CD14-positive monocyte (primary cell): ENCODE measurements at regions not wholly inside any gene's neighbourhood (a gene's known extent, or its start where the extent isn't known, plus 50 kb on each side); places are given as distances from the start of the nearest gene placed in this dataset.

ENCODE experiments used
- DNase-seq, 3 donors: peaks; one replicate each; pipeline ENCODE4 v3.0.0-alpha.2; 2011 to 2022
- H2AFZ ChIP-seq: 2 replicates; pipeline ENCODE4 v1.6.0; 2012; ENCODE audit warnings: mild to moderate bottlenecking, low read depth, low read length, inconsistent platforms; ENCODE audit not compliant: insufficient read depth, poor library complexity, severe bottlenecking
- H3K27ac ChIP-seq, 2 donors: 1 replicate in 1 of 2; 2 replicates in 1 of 2; pipeline ENCODE4 v1.5.1; 2012 to 2013; ENCODE audit warnings: low read length in 2 of 2, control low read depth in 1 of 2, inconsistent platforms in 1 of 2, low read depth in 1 of 2, mild to moderate bottlenecking in 1 of 2
- H3K27me3 ChIP-seq, 2 donors: one replicate each; pipeline versions ENCODE4 v1.6.0 to v1.6.1; 2011 to 2013; ENCODE audit warnings: low read length in 2 of 2; ENCODE audit not compliant: control insufficient read depth in 2 of 2, insufficient read depth in 2 of 2
- H3K36me3 ChIP-seq, 2 donors: replicated peaks in 1 of 2; 1 replicate in 1 of 2; 2 replicates in 1 of 2; pipeline versions ENCODE4 v1.5.1 to v1.6.1; 2012 to 2013; ENCODE audit warnings: low read length in 2 of 2, control low read depth in 1 of 2, inconsistent platforms in 1 of 2, mild to moderate bottlenecking in 1 of 2; ENCODE audit not compliant: insufficient read depth in 2 of 2, control insufficient read depth in 1 of 2
- H3K4me1 ChIP-seq, 2 donors: 1 replicate in 1 of 2; 2 replicates in 1 of 2; pipeline versions ENCODE4 v1.5.1 to v1.6.1; 2012 to 2013; ENCODE audit warnings: low read length in 2 of 2, control low read depth in 1 of 2, inconsistent platforms in 1 of 2, mild to moderate bottlenecking in 1 of 2, moderate library complexity in 1 of 2; ENCODE audit not compliant: insufficient read depth in 2 of 2, control insufficient read depth in 1 of 2
- H3K4me2 ChIP-seq: replicated peaks from 2 replicates; pipeline ENCODE3; 2012; ENCODE audit warnings: low read length, moderate library complexity, mild to moderate bottlenecking; ENCODE audit not compliant: poor library complexity, severe bottlenecking; ENCODE audit errors: extremely low read depth
- H3K4me3 ChIP-seq, 3 experiments: fragments of 200-600 bp in 1 of 3; sonication (generic) in 1 of 3; replicated peaks in 1 of 3; 1 replicate in 2 of 3; 2 replicates in 1 of 3; pipeline ENCODE4 v1.5.1; 2011 to 2013; ENCODE audit warnings: low read length in 3 of 3, mild to moderate bottlenecking in 3 of 3, control low read depth in 2 of 3, low read depth in 2 of 3, inconsistent platforms in 1 of 3, moderate library complexity in 1 of 3
- H3K79me2 ChIP-seq: 2 replicates; pipeline ENCODE4 v1.6.0; 2012; ENCODE audit warnings: mild to moderate bottlenecking, control low read depth, inconsistent platforms, low read length, moderate library complexity; ENCODE audit not compliant: insufficient read depth
- H3K9ac ChIP-seq: 2 replicates; pipeline ENCODE4 v1.6.0; 2017; ENCODE audit warnings: low read length, mild to moderate bottlenecking; ENCODE audit not compliant: insufficient read depth, poor library complexity, severe bottlenecking
- H3K9me3 ChIP-seq, 2 donors: replicated peaks in 1 of 2; 1 replicate in 1 of 2; 2 replicates in 1 of 2; pipeline versions ENCODE4 v1.5.1 to v1.6.1; 2012 to 2013; ENCODE audit warnings: low read length in 2 of 2, control low read depth in 1 of 2; ENCODE audit not compliant: control insufficient read depth in 1 of 2, insufficient read depth in 1 of 2
- H4K20me1 ChIP-seq: 2 replicates; pipeline ENCODE4 v1.6.0; 2012; ENCODE audit warnings: mild to moderate bottlenecking, low read length, control low read depth, moderate library complexity; ENCODE audit not compliant: insufficient read depth
- H3K27ac Mint-ChIP-seq, 7 donors: one replicate each; pipeline ENCODE4 v1.8.0; 2020; ENCODE audit warnings: mild to moderate bottlenecking in 7 of 7, mixed read lengths in 7 of 7, moderate library complexity in 6 of 7, inconsistent platforms in 2 of 7
- H3K27me3 Mint-ChIP-seq, 3 donors: one replicate each; pipeline ENCODE4 v1.8.0; 2021 to 2022; ENCODE audit warnings: low read depth in 3 of 3, mild to moderate bottlenecking in 3 of 3, mixed read lengths in 3 of 3, moderate library complexity in 3 of 3, inconsistent platforms in 1 of 3
- H3K36me3 Mint-ChIP-seq, 2 donors: one replicate each; pipeline ENCODE4 v1.8.0; 2020; ENCODE audit warnings: mixed read lengths in 2 of 2, inconsistent platforms in 1 of 2, mild to moderate bottlenecking in 1 of 2
- H3K4me1 Mint-ChIP-seq: one replicate; pipeline ENCODE4 v1.8.0; 2020; ENCODE audit warnings: mild to moderate bottlenecking, mixed read lengths
- H3K4me3 Mint-ChIP-seq, 2 donors: one replicate each; pipeline ENCODE4 v1.8.0; 2020; ENCODE audit warnings: mild to moderate bottlenecking in 2 of 2, mixed read lengths in 2 of 2, moderate library complexity in 1 of 2
- H3K9me3 Mint-ChIP-seq, 7 donors: one replicate each; pipeline ENCODE4 v1.8.0; 2020 to 2022; ENCODE audit warnings: mixed read lengths in 7 of 7, mild to moderate bottlenecking in 6 of 7, moderate library complexity in 6 of 7, inconsistent platforms in 2 of 7
- CTCF ChIP-seq: fragments of 200-600 bp; IDR thresholded peaks from one replicate; pipeline ENCODE4 v1.8.0; 2022; ENCODE audit warnings: antibody characterized with exemption, mild to moderate bottlenecking
- WGBS: methylation state at CpG from one replicate; pipeline ENCODE4 v1.1.5; 2013; ENCODE audit warnings: missing lambda C conversion rate; ENCODE audit not compliant: insufficient coverage; 5-methylcytosine and 5-hydroxymethylcytosine counted together
- intact Hi-C, 2 donors: fragments of 100-400 bp; cut with micrococcal nuclease; formaldehyde crosslinking; loops; one replicate each; pipeline versions ENCODE4 v1.15.0 to v1.15.1; 2023

GRCh38 chr2:12661489-12661888 lies 55.2 kb upstream of the TRIB2 start:
- no peak overlapping the region for H3K27ac Mint-ChIP-seq
- no peak for TF ChIP-seq CTCF
- Histone ChIP-seq H3K79me2 (no peaks in the 10 kb centered on the region), H3K9ac (no peak overlapping the region), H4K20me1 (no peaks in the 10 kb centered on the region), H3K4me2 (no peak overlapping the region), H3K9me3 (peaks cover 10% of the 10 kb centered on the region in 2 donors), H3K27ac (no peak overlapping the region), H3K4me1 (no peaks in the 10 kb centered on the region), H3K4me3 (no peak overlapping the region), H2AFZ (no peak overlapping the region), H3K27me3 (no peaks in the 10 kb centered on the region), H3K36me3 (no peaks in the 10 kb centered on the region)
- no peaks in the 10 kb centered on the region for H3K4me1 Mint-ChIP-seq
- peaks cover 0 to 6% (median 3%) of the 10 kb centered on the region in 3 donors for H3K27me3 Mint-ChIP-seq
- H3K36me3 Mint-ChIP-seq = no peaks in the 10 kb centered on the region
- intact Hi-C loops = no loop called here
- no peak for DNase-seq
- no CpG with 5 or more reads among the region's 1 CpG for WGBS
- no peak overlapping the region for H3K4me3 Mint-ChIP-seq
- peaks cover 7 to 22% (median 10%) of the 10 kb centered on the region in 7 donors for H3K9me3 Mint-ChIP-seq

GRCh38 chr2:12663306-12664037 lies 53.3 kb upstream of the TRIB2 start:
- Mint-ChIP-seq H3K9me3 (peaks cover 10 to 26% (median 20%) of the 10 kb centered on the region in 7 donors), H3K36me3 (no peaks in the 10 kb centered on the region), H3K4me3 (no peak overlapping the region), H3K27ac (no peak overlapping the region), H3K4me1 (no peaks in the 10 kb centered on the region), H3K27me3 (peaks cover 0 to 6% (median 3%) of the 10 kb centered on the region in 3 donors)
- Histone ChIP-seq H3K36me3 (no peaks in the 10 kb centered on the region), H3K27me3 (no peaks in the 10 kb centered on the region), H4K20me1 (no peaks in the 10 kb centered on the region), H3K9me3 (peaks cover 12 to 14% of the 10 kb centered on the region in 2 donors), H3K4me1 (no peaks in the 10 kb centered on the region), H3K27ac (no peak overlapping the region), H3K9ac (no peak overlapping the region), H2AFZ (no peak overlapping the region), H3K4me2 (no peak overlapping the region), H3K4me3 (no peak overlapping the region), H3K79me2 (no peaks in the 10 kb centered on the region)
- WGBS = 75% methylated on average over 7 of the region's 11 CpGs
- no peak for DNase-seq
- intact Hi-C loops = no loop called here
- TF ChIP-seq CTCF = no peak
